Fibroblast of pulmonary artery (primary cell): ENCODE measurements at regions not wholly inside any gene's neighbourhood (a gene's known extent, or its start where the extent isn't known, plus 50 kb on each side); places are given as distances from the start of the nearest gene placed in this dataset.
A peak's percentile ranks its signal among the peaks of the same experiment; 100 is the strongest.

Experiments used
- DNase-seq: peaks from one replicate; pipeline ENCODE4 v3.0.0-alpha.2; 2010; ENCODE audit warnings: low read depth
- H3K4me3 ChIP-seq: replicated peaks from 2 replicates; pipeline ENCODE4 v1.5.1; 2011; ENCODE audit warnings: low read depth, mild to moderate bottlenecking, control low read depth, low read length, moderate library complexity
- CTCF ChIP-seq: IDR thresholded peaks from 2 replicates; pipeline ENCODE4 v1.5.1; 2011; ENCODE audit warnings: mild to moderate bottlenecking, control low read depth, low read length, inconsistent platforms; ENCODE audit errors: missing control alignments

GRCh38 chr15:96092186-96092585 lies 238.3 kb upstream of the NR2F2 start:
- no peak for DNase-seq
- H3K4me3 ChIP-seq, result no peak overlapping the region
- TF ChIP-seq CTCF, result no peak

- H3K4me3 ChIP-seq, result no peak overlapping the region
- no peak for TF ChIP-seq CTCF
- DNase-seq, result peak; percentile 14
Observed at GRCh38 chr15:96093063-96093462, 237.4 kb upstream of the NR2F2 start.

GRCh38 chr15:96097661-96098060 lies 232.8 kb upstream of the NR2F2 start:
- no peak for TF ChIP-seq CTCF
- DNase-seq, result no peak
- H3K4me3 ChIP-seq, result no peak overlapping the region

- no peak overlapping the region for H3K4me3 ChIP-seq
- TF ChIP-seq CTCF, result no peak
- DNase-seq, result no peak
Observed at GRCh38 chr15:96102631-96103030, 227.9 kb upstream of the NR2F2 start.

- no peak overlapping the region for H3K4me3 ChIP-seq
- no peak for DNase-seq
- no peak for TF ChIP-seq CTCF
Observed at GRCh38 chr15:96106181-96106580, 224.3 kb upstream of the NR2F2 start.

- DNase-seq, result no peak
- TF ChIP-seq CTCF, result no peak
- H3K4me3 ChIP-seq, result no peak overlapping the region
Observed at GRCh38 chr15:96106628-96107027, 223.9 kb upstream of the NR2F2 start.

GRCh38 chr15:96107916-96108315 lies 222.6 kb upstream of the NR2F2 start:
- no peak overlapping the region for H3K4me3 ChIP-seq
- DNase-seq, result peak; percentile 13
- TF ChIP-seq CTCF, result no peak
